Neural crest cell (in vitro differentiated cells): ENCODE measurements at regions not wholly inside any gene's neighbourhood (a gene's known extent, or its start where the extent isn't known, plus 50 kb on each side); places are given as distances from the start of the nearest gene placed in this dataset.

Experiments
- DNase-seq: peaks from one replicate; pipeline ENCODE4 v3.0.0; 2021; ENCODE audit warnings: low read depth, mixed read lengths, low spot score
- H3K27ac Mint-ChIP-seq: one replicate; pipeline ENCODE4 v1.8.0; 2021; ENCODE audit warnings: mild to moderate bottlenecking, mixed read lengths; ENCODE audit not compliant: unreplicated experiment
- H3K27me3 Mint-ChIP-seq: 2 replicates; pipeline ENCODE4 v1.8.0; 2021; ENCODE audit warnings: low read depth, mild to moderate bottlenecking, mixed read lengths
- H3K36me3 Mint-ChIP-seq: 2 replicates; pipeline ENCODE4 v1.8.0; 2021; ENCODE audit warnings: low read depth, mild to moderate bottlenecking, mixed read lengths
- H3K4me1 Mint-ChIP-seq: 2 replicates; pipeline ENCODE4 v1.8.0; 2021; ENCODE audit warnings: mixed read lengths
- H3K4me3 Mint-ChIP-seq: one replicate; pipeline ENCODE4 v1.8.0; 2021; ENCODE audit warnings: mild to moderate bottlenecking, mixed read lengths
- H3K9me3 Mint-ChIP-seq: 2 replicates; pipeline ENCODE4 v1.8.0; 2021; ENCODE audit warnings: mixed read lengths
- CTCF ChIP-seq: fragments of 200-600 bp; sonication (generic); conservative IDR thresholded peaks from 2 replicates; pipeline ENCODE4 v1.5.0; 2021; ENCODE audit warnings: antibody characterized with exemption, mild to moderate bottlenecking

DNA sequence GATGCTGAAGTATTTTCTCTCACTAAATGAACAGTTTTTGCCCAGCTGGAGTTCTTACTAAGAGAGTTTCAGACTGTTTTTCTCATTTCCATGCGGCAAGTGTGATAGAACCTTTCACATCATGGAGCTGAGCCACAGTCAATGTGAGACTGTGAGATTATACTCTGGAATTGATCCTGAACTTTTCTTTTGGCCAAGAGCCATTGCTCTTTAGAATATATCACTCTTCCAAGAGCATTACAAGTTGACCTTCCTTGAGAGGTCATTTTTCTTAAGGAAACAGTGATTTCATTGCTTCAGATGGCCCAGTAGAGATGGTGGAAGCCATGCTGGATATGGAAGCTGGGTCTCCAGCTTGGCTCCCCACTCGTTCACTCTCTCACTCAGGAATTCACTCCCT lies 212.9 kb upstream of the UMPS start:
- no peak for DNase-seq
- no peak overlapping the region for H3K4me3 Mint-ChIP-seq
- H3K4me1 Mint-ChIP-seq: no peaks in the 10 kb centered on the region
- no peaks in the 10 kb centered on the region for H3K9me3 Mint-ChIP-seq
- no peaks in the 10 kb centered on the region for H3K27me3 Mint-ChIP-seq
- no peak for TF ChIP-seq CTCF
- no peaks in the 10 kb centered on the region for H3K36me3 Mint-ChIP-seq
- no peak overlapping the region for H3K27ac Mint-ChIP-seq

- Mint-ChIP-seq H3K27me3 (no peaks in the 10 kb centered on the region), H3K27ac (no peak overlapping the region)
- no peak for TF ChIP-seq CTCF
These were observed 211.9 kb upstream of the UMPS start for GRCh38 chr3:124518350-124518749.

DNA sequence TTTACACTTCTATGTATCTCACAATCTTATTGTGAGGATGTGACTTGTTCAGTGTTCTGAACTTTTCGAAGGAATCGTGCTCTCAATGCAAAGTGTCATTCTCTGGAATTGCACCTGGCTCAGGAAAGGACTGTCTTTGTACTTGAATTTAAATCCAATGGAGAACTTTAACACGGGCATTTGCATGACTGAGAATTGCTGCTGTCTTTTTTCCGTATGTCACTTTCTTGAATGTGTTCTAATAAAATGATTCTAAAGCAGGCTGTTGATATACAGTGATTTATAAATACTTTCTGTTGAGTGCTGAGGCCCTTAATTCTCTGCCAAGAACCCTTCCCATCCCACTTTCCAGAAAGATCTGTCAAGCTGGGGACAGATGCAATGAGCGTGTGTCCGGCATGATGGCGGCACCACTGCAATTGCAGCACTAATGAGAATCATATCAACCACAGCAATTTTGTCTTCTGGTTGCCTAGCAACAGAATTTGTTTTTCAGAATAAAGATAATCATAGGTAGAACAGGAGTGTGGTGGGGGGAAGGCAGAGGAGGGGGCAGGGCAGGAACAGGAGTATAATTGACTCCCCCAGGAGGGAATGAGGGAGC lies 210.6 kb upstream of the UMPS start:
- no peak for DNase-seq
- TF ChIP-seq CTCF: no peak
- H3K9me3 Mint-ChIP-seq: no peaks in the 10 kb centered on the region
- no peak overlapping the region for H3K4me3 Mint-ChIP-seq
- H3K36me3 Mint-ChIP-seq: no peaks in the 10 kb centered on the region
- no peaks in the 10 kb centered on the region for H3K27me3 Mint-ChIP-seq
- no peak overlapping the region for H3K27ac Mint-ChIP-seq
- no peaks in the 10 kb centered on the region for H3K4me1 Mint-ChIP-seq

More at GRCh38 chr3:124518350-124518749, 211.9 kb upstream of the UMPS start:
- DNase-seq: no peak
- Mint-ChIP-seq H3K4me1 (no peaks in the 10 kb centered on the region), H3K9me3 (no peaks in the 10 kb centered on the region), H3K36me3 (no peaks in the 10 kb centered on the region), H3K4me3 (no peak overlapping the region)

DNA sequence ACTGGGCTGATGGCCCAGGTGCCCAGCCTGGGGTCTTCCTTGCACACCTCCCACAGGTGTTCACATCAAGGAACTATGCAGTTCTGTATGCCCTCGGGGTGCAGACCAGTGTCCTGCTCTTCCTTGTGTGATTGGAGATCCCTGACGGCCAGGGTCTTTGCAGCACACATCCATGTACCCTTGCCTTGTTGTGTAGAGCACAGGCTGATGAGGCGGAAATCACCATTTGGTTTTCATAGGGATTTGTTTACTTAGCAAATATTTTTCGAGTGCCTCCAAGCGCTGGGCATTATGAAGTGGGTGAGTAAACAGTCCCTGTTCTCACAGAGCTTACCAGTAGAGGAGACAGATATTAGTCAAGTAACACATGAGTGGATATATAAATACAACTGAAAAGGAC lies 209.3 kb upstream of the UMPS start:
- peaks cover 5% of the 10 kb centered on the region for H3K9me3 Mint-ChIP-seq
- no peak for TF ChIP-seq CTCF
- no peak overlapping the region for H3K4me3 Mint-ChIP-seq
- H3K27ac Mint-ChIP-seq: no peak overlapping the region
- H3K36me3 Mint-ChIP-seq: peaks cover 5% of the 10 kb centered on the region
- no peaks in the 10 kb centered on the region for H3K4me1 Mint-ChIP-seq
- H3K27me3 Mint-ChIP-seq: no peaks in the 10 kb centered on the region
- no peak for DNase-seq

GRCh38 chr3:124522082-124522625 lies 208.1 kb upstream of the UMPS start:
- TF ChIP-seq CTCF: no peak
- no peak overlapping the region for H3K27ac Mint-ChIP-seq
- no peaks in the 10 kb centered on the region for H3K27me3 Mint-ChIP-seq
- no peaks in the 10 kb centered on the region for H3K4me1 Mint-ChIP-seq
- no peak overlapping the region for H3K4me3 Mint-ChIP-seq
- no peak for DNase-seq
- H3K36me3 Mint-ChIP-seq: peaks cover 10% of the 10 kb centered on the region
- H3K9me3 Mint-ChIP-seq: peaks cover 10% of the 10 kb centered on the region
